ENCODE measurements at regions not wholly inside any gene's neighbourhood (a gene's known extent, or its start where the extent isn't known, plus 50 kb on each side); places are given as distances from the start of the nearest gene placed in this dataset.

GRCh38 chr13:33933810-33934209, 115.9 kb downstream of the RFC3 start (continued):
- no peak for TF ChIP-seq REST (IDR thresholded peaks at IDR 0.05)
- no peak for TF ChIP-seq RXRA (IDR thresholded peaks at IDR 0.05)
- TF ChIP-seq FOXA1 (IDR thresholded peaks at IDR 0.05) = no peak
- no peak for TF ChIP-seq FOXA2 (IDR thresholded peaks at IDR 0.05)
- no peak for TF ChIP-seq HNF4G (IDR thresholded peaks at IDR 0.05)
- TF ChIP-seq YY1 (IDR thresholded peaks at IDR 0.05) = no peak
- TF ChIP-seq EGR1 (IDR thresholded peaks at IDR 0.05; ENCODE audit: low read depth in 2 of 2) = no peak
- no peak for TF ChIP-seq RAD21 (IDR thresholded peaks at IDR 0.05)
- TF ChIP-seq TAF1 (conservative IDR thresholded peaks at IDR 0.05) = no peak
- no peak for TF ChIP-seq ATF3 (IDR thresholded peaks at IDR 0.05)

DNA sequence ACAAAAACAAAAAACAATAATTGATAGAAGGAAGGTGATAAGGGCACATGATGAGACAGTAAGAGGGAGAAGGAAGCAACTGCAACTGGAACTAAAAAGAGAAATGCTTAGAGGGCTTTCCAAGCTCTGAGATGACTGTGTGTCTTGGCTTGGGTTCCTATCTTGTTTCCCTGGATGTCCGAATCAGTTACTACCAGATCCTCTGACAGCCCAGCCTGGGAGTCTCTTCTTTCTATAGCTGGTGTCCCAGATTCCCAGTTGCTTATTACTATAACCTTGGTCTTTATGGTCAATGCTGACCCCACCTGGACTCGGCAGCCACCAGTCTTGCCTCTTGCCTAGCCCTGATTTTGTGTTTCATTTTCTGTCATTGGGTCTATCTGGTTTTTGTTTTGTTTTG, 116.4 kb downstream of the RFC3 start:
- no peak for DNase-seq (ENCODE audit: low spot score)
- H3K9me3 ChIP-seq (ENCODE audit: control insufficient read depth in 4 of 4, low read length in 3 of 4) = no peaks in the 10 kb centered on the region
- no peak overlapping the region for H3K4me3 ChIP-seq (ENCODE audit: low read depth in 1 of 3, low read length in 3 of 3)
- no peaks in the 10 kb centered on the region for H3K36me3 ChIP-seq (ENCODE audit: control insufficient read depth in 4 of 4, insufficient read depth in 3 of 4, low read depth in 1 of 4, low read length in 3 of 4)
- TF ChIP-seq YY1 (IDR thresholded peaks at IDR 0.05) (no peak), FOXA1 (IDR thresholded peaks at IDR 0.05) (no peak), EGR1 (IDR thresholded peaks at IDR 0.05; ENCODE audit: low read depth in 2 of 2) (no peak), RAD21 (IDR thresholded peaks at IDR 0.05) (no peak), SP1 (IDR thresholded peaks at IDR 0.05) (no peak), ATF3 (IDR thresholded peaks at IDR 0.05) (no peak), REST (IDR thresholded peaks at IDR 0.05) (no peak), HNF4G (IDR thresholded peaks at IDR 0.05) (no peak), GABPA (IDR thresholded peaks at IDR 0.05 in 1 of 2, conservative IDR thresholded peaks at IDR 0.05 in 1 of 2) (no peak), RXRA (IDR thresholded peaks at IDR 0.05) (no peak), FOXA2 (IDR thresholded peaks at IDR 0.05) (no peak), JUND (IDR thresholded peaks at IDR 0.05) (no peak), TAF1 (conservative IDR thresholded peaks at IDR 0.05) (no peak), CTCF (IDR thresholded peaks at IDR 0.05; ENCODE audit: low read depth, low read length, missing input control) (no peak), HNF4A (conservative IDR thresholded peaks at IDR 0.05) (no peak)
- TF ChIP-seq, protein P1, sequence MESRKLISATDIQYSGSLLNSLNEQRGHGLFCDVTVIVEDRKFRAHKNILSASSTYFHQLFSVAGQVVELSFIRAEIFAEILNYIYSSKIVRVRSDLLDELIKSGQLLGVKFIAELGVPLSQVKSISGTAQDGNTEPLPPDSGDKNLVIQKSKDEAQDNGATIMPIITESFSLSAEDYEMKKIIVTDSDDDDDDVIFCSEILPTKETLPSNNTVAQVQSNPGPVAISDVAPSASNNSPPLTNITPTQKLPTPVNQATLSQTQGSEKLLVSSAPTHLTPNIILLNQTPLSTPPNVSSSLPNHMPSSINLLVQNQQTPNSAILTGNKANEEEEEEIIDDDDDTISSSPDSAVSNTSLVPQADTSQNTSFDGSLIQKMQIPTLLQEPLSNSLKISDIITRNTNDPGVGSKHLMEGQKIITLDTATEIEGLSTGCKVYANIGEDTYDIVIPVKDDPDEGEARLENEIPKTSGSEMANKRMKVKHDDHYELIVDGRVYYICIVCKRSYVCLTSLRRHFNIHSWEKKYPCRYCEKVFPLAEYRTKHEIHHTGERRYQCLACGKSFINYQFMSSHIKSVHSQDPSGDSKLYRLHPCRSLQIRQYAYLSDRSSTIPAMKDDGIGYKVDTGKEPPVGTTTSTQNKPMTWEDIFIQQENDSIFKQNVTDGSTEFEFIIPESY (IDR thresholded peaks at IDR 0.05) = no peak
- TF ChIP-seq, protein P2, sequence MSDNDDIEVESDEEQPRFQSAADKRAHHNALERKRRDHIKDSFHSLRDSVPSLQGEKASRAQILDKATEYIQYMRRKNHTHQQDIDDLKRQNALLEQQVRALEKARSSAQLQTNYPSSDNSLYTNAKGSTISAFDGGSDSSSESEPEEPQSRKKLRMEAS (IDR thresholded peaks at IDR 0.05) = no peak
- no peak overlapping the region for H3K9ac ChIP-seq (ENCODE audit: low read depth in 1 of 2, low read length in 2 of 2)
- no peak overlapping the region for H3K27ac ChIP-seq (ENCODE audit: low read depth in 1 of 2, low read length in 2 of 2)
- H3K4me1 ChIP-seq (ENCODE audit: control insufficient read depth in 4 of 4, insufficient read depth in 4 of 4, low read length in 3 of 4) = peaks cover 0 to 3% (median 1%) of the 10 kb centered on the region in 4 donors
- no peaks in the 10 kb centered on the region for H3K27me3 ChIP-seq (ENCODE audit: control insufficient read depth in 4 of 4, insufficient read depth in 4 of 4, low read length in 3 of 4)
- WGBS = 65% methylated on average over 2 of the region's 2 CpGs

Data from liver (tissue), 8 donors.